ENCODE measurements at regions not wholly inside any gene's neighbourhood (a gene's known extent, or its start where the extent isn't known, plus 50 kb on each side); places are given as distances from the start of the nearest gene placed in this dataset.
A peak's percentile ranks its signal among the peaks of the same experiment; 100 is the strongest.
"Not testable (repeated sequence)": the region's sequence is repeated elsewhere in the genome, so short reads cannot be mapped to it uniquely, and the experiment has no call there.

GRCh38 chr6:27188061-27188884 is 59.2 kb upstream of the PRSS16 start:
- H3K9ac ChIP-seq (ENCODE audit: low read depth, low read length): peak overlapping the region; percentile 82
- H3K4me1 ChIP-seq (ENCODE audit: insufficient read depth, low read length): peaks cover 8% of the 10 kb centered on the region
- H3K36me3 ChIP-seq (ENCODE audit: insufficient read depth, low read length): no peaks in the 10 kb centered on the region
- no peaks in the 10 kb centered on the region for H3K9me3 ChIP-seq (ENCODE audit: control insufficient read depth, insufficient read depth, low read length)

GRCh38 chr6:27188885-27189418 is 58.5 kb upstream of the PRSS16 start:
- Histone ChIP-seq H3K9ac (ENCODE audit: low read depth, low read length) (peak overlapping the region; percentile 82), H3K36me3 (ENCODE audit: insufficient read depth, low read length) (no peaks in the 10 kb centered on the region), H3K4me1 (ENCODE audit: insufficient read depth, low read length) (peaks cover 8% of the 10 kb centered on the region), H3K9me3 (ENCODE audit: control insufficient read depth, insufficient read depth, low read length) (no peaks in the 10 kb centered on the region)

- H3K4me1 ChIP-seq (ENCODE audit: insufficient read depth, low read length): peaks cover 8% of the 10 kb centered on the region
- no peaks in the 10 kb centered on the region for H3K36me3 ChIP-seq (ENCODE audit: insufficient read depth, low read length)
- no peak overlapping the region for H3K9ac ChIP-seq (ENCODE audit: low read depth, low read length)
- no peaks in the 10 kb centered on the region for H3K9me3 ChIP-seq (ENCODE audit: control insufficient read depth, insufficient read depth, low read length)
Observed at GRCh38 chr6:27190126-27190525, 57.4 kb upstream of the PRSS16 start.

GRCh38 chr6:27194453-27194852 is 53.0 kb upstream of the PRSS16 start:
- H3K9ac ChIP-seq (ENCODE audit: low read depth, low read length); H3K4me1 ChIP-seq (ENCODE audit: insufficient read depth, low read length); H3K9me3 ChIP-seq (ENCODE audit: control insufficient read depth, insufficient read depth, low read length); H3K36me3 ChIP-seq (ENCODE audit: insufficient read depth, low read length): not testable (repeated sequence)

- H3K36me3 ChIP-seq (ENCODE audit: insufficient read depth, low read length); H3K4me1 ChIP-seq (ENCODE audit: insufficient read depth, low read length): not testable (repeated sequence)
Observed at GRCh38 chr6:27195547-27195946, 52.0 kb upstream of the PRSS16 start.

More at GRCh38 chr6:27195547-27195946, 52.0 kb upstream of the PRSS16 start:
- H3K9ac ChIP-seq (ENCODE audit: low read depth, low read length); H3K9me3 ChIP-seq (ENCODE audit: control insufficient read depth, insufficient read depth, low read length): not testable (repeated sequence)

Data from ES-I3 (cell line).